Upper lobe of left lung (tissue), 6 donors: ENCODE measurements at regions not wholly inside any gene's neighbourhood (a gene's known extent, or its start where the extent isn't known, plus 50 kb on each side); places are given as distances from the start of the nearest gene placed in this dataset.

ENCODE experiments used
- ATAC-seq, 2 donors: fragments of 200-7000 bp; cut with Tn5 transposase; one replicate each; pipeline ENCODE4 v1.9.1; 2022; ENCODE audit warnings: mild to moderate bottlenecking in 2 of 2, moderate library complexity in 2 of 2; ENCODE audit not compliant: low FRiP score in 2 of 2
- DNase-seq, 2 donors: peaks; one replicate each; pipeline ENCODE4 v3.0.0-alpha.2; 2019 to 2020
- H3K27ac ChIP-seq, 4 donors: fragments of 200-600 bp; sonication (generic); one replicate each; pipeline ENCODE4 v1.5.1; 2016 to 2019
- H3K27me3 ChIP-seq, 4 donors: fragments of 200-600 bp; sonication (generic); one replicate each; pipeline ENCODE4 v1.5.1; 2017 to 2019
- H3K36me3 ChIP-seq, 4 donors: fragments of 200-600 bp; sonication (generic); one replicate each; pipeline ENCODE4 v1.5.1; 2016 to 2019
- H3K4me1 ChIP-seq, 4 donors: fragments of 200-600 bp; sonication (generic); one replicate each; pipeline ENCODE4 v1.5.1; 2018 to 2019
- H3K4me3 ChIP-seq, 4 donors: fragments of 200-600 bp; sonication (generic); one replicate each; pipeline ENCODE4 v1.5.1; 2017 to 2019; ENCODE audit warnings: mild to moderate bottlenecking in 2 of 4, moderate library complexity in 1 of 4
- H3K9me3 ChIP-seq, 4 donors: fragments of 200-600 bp; sonication (generic); one replicate each; pipeline ENCODE4 v1.5.1; 2018 to 2019
- EP300 ChIP-seq, 4 donors: sonication (generic); formaldehyde crosslinking; IDR thresholded peaks; one replicate each; pipeline ENCODE4 v1.5.1; 2017; ENCODE audit warnings: antibody characterized with exemption in 4 of 4, control low read depth in 2 of 4
- POLR2A ChIP-seq, 4 donors: fragments of 450-650 bp; IDR thresholded peaks; one replicate each; pipeline ENCODE4 v1.5.1; 2016 to 2017; ENCODE audit warnings: antibody characterized with exemption in 4 of 4, mild to moderate bottlenecking in 2 of 4
- POLR2AphosphoS5 ChIP-seq, 2 donors: sonication (generic); formaldehyde crosslinking; IDR thresholded peaks; one replicate each; pipeline ENCODE4 v1.5.1; 2017; ENCODE audit warnings: antibody characterized with exemption in 2 of 2
- WGBS, 2 donors: methylation state at CpG; one replicate each; pipeline ENCODE4 v1.1.5; 2017 to 2018; 5-methylcytosine and 5-hydroxymethylcytosine counted together
- TF ChIP-seq, protein P1 (sequence below), 6 experiments: fragments of 450-650 bp in 4 of 6; fragments of 200-600 bp in 2 of 6; sonication (generic) in 2 of 6; IDR thresholded peaks; one replicate each; pipeline ENCODE4 v1.5.1; 2016 to 2019; ENCODE audit warnings: antibody characterized with exemption in 6 of 6
- donor health status: DM: no; HTN: no; CAD: no; lungs with moderate emphysema.
- donor health status: DM: no; HTN: yes; CAD: no; lungs with severe emphysema.

DNA sequence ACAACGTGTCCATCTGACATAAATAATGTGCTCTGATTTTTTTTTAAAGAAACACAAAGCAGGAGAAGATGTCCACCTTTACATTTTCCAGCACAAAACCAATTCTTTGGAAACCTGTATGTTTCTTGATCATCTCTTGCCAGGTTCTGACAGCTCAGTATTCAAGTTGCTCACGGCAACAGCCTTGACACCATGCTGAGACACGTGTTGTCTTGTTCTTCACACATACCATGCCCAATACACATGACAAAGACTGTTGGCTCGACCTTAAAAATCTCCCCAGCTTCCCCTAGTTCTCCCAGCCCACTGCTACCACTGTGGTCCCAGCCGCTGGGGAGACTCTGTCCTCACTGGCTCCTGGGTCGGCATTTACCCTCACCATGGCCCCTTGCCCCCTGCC is 518.9 kb downstream of the PREX1 start:
- no peak for ATAC-seq
- DNase-seq: no peak
- H3K4me3 ChIP-seq: no peak overlapping the region

DNA sequence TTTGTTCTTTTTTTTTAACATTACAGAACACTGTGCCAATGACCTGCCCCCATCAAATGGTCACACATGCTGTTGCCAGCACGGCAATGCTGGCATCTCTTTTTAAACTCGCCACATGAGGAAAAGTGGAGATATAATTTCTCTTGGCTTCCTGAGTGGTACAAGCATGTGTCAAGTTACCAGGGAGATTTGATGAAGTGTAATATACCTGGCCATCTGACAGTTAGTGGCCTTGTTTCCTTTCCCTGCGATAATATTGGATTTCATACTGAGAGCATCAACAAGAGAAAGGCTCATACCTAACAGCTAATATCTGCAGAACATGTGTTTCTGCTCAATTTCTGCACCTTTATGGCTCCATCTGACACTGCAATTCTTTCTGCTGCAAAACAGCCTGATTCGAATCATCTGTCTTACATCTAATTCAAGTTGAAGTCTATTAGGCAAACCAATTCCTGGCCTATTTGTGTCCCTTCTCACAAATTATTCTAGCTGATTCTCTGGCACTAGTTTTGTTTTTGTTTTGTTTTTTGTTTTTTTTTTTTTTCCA is 519.5 kb downstream of the PREX1 start:
- TF ChIP-seq EP300 (IDR thresholded peaks at IDR 0.05) (no peak), POLR2AphosphoS5 (IDR thresholded peaks at IDR 0.05) (no peak), POLR2A (IDR thresholded peaks at IDR 0.05) (no peak)
- TF ChIP-seq, protein P1, sequence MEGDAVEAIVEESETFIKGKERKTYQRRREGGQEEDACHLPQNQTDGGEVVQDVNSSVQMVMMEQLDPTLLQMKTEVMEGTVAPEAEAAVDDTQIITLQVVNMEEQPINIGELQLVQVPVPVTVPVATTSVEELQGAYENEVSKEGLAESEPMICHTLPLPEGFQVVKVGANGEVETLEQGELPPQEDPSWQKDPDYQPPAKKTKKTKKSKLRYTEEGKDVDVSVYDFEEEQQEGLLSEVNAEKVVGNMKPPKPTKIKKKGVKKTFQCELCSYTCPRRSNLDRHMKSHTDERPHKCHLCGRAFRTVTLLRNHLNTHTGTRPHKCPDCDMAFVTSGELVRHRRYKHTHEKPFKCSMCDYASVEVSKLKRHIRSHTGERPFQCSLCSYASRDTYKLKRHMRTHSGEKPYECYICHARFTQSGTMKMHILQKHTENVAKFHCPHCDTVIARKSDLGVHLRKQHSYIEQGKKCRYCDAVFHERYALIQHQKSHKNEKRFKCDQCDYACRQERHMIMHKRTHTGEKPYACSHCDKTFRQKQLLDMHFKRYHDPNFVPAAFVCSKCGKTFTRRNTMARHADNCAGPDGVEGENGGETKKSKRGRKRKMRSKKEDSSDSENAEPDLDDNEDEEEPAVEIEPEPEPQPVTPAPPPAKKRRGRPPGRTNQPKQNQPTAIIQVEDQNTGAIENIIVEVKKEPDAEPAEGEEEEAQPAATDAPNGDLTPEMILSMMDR (IDR thresholded peaks at IDR 0.05): no peak
- H3K4me1 ChIP-seq: peaks cover 0 to 3% (median 0%) of the 10 kb centered on the region in 4 donors
- H3K27ac ChIP-seq: no peak overlapping the region
- no peaks in the 10 kb centered on the region for H3K36me3 ChIP-seq
- H3K4me3 ChIP-seq: no peak overlapping the region
- no peak for DNase-seq
- WGBS, 2 donors: 80 to 82% methylated on average over 4 of the region's 4 CpGs
- H3K27me3 ChIP-seq: no peaks in the 10 kb centered on the region
- no peaks in the 10 kb centered on the region for H3K9me3 ChIP-seq
- ATAC-seq: no peak

More for the DNA sequence above, 518.9 kb downstream of the PREX1 start:
- peaks cover 0 to 3% (median 0%) of the 10 kb centered on the region in 4 donors for H3K4me1 ChIP-seq
- no peaks in the 10 kb centered on the region for H3K9me3 ChIP-seq
- H3K27me3 ChIP-seq: no peaks in the 10 kb centered on the region
- H3K27ac ChIP-seq: no peak overlapping the region
- H3K36me3 ChIP-seq: no peaks in the 10 kb centered on the region
- 61 to 65% methylated on average over 6 of the region's 6 CpGs for WGBS, 2 donors
- TF ChIP-seq POLR2A (IDR thresholded peaks at IDR 0.05) (no peak), POLR2AphosphoS5 (IDR thresholded peaks at IDR 0.05) (no peak), EP300 (IDR thresholded peaks at IDR 0.05) (no peak)
- TF ChIP-seq, protein P1 (IDR thresholded peaks at IDR 0.05): no peak

DNA sequence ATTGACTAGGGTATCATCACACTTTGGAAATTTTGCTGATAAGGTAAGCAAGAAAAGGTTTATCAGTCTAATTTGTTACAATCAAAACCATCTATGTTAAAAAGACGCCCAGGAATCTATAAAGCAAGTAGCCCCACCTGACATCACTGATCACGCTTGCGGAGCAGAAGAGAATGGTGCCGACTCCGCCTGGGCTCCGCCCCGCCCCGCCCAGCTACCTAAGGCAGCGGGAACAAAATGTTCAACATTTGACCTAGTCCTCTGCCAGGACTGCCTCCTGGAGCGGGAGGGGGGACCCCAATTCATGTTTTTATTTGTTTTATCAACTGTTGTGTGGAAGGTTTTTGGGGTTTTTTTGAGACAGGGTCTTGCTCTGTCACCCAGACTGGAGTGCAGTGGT is 520.5 kb downstream of the PREX1 start:
- TF ChIP-seq POLR2AphosphoS5 (IDR thresholded peaks at IDR 0.05) (no peak), EP300 (IDR thresholded peaks at IDR 0.05) (no peak), POLR2A (IDR thresholded peaks at IDR 0.05) (no peak)
- TF ChIP-seq, protein P1 (IDR thresholded peaks at IDR 0.05): no peak
- H3K36me3 ChIP-seq: no peaks in the 10 kb centered on the region
- 88 to 89% methylated on average over 10 of the region's 10 CpGs for WGBS, 2 donors
- H3K4me3 ChIP-seq: no peak overlapping the region
- ATAC-seq (no peak), DNase-seq (peak in 1 of 2 donors; percentile 45)
- H3K9me3 ChIP-seq: no peaks in the 10 kb centered on the region
- H3K4me1 ChIP-seq: peaks cover 0 to 3% (median 0%) of the 10 kb centered on the region in 4 donors
- no peaks in the 10 kb centered on the region for H3K27me3 ChIP-seq
- no peak overlapping the region for H3K27ac ChIP-seq

DNA sequence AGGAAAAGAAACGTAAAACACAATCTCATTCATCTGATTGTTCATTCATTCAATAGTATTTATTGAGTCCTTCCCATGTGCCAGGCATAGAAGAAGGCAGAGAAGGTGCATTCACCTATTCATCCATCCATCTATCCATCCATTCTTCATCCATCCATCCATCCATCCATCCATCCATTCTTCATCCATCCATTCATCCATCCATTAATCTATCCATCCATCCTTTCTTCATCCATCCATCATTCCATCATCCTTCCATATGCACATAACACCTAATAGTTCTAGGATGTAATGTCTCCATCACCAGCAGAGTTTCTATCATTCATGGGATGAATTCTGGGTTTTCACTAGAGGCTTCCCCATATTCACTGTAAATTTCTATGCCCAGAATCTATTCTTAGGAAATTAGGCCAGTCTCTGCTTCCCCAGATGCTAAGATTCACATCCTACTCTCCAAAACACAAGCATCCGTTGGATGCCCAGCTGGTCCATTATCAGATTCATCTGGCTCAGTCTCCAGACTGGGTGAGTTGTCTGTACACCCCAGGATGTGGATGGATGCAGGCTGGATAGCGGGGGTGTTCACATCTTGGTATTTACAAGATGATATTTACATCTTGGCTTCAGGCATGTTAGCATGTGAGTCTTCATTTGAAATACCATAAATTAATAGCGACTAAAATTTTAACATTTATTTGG is 517.7 kb upstream of the SULF2 start:
- no peak for DNase-seq
- Histone ChIP-seq H3K27me3 (no peaks in the 10 kb centered on the region), H3K4me1 (peaks cover 0 to 6% (median 4%) of the 10 kb centered on the region in 4 donors), H3K4me3 (no peak overlapping the region), H3K36me3 (no peaks in the 10 kb centered on the region), H3K27ac (no peak overlapping the region), H3K9me3 (peaks cover 0 to 1% (median 0%) of the 10 kb centered on the region in 4 donors)
- no peak for ATAC-seq
- no peak for TF ChIP-seq EP300 (IDR thresholded peaks at IDR 0.05)
- no peak for TF ChIP-seq POLR2AphosphoS5 (IDR thresholded peaks at IDR 0.05)
- TF ChIP-seq POLR2A (IDR thresholded peaks at IDR 0.05): no peak
- TF ChIP-seq, protein P1 (IDR thresholded peaks at IDR 0.05): no peak
- 87 to 89% methylated on average over 4 of the region's 4 CpGs for WGBS, 2 donors

DNA sequence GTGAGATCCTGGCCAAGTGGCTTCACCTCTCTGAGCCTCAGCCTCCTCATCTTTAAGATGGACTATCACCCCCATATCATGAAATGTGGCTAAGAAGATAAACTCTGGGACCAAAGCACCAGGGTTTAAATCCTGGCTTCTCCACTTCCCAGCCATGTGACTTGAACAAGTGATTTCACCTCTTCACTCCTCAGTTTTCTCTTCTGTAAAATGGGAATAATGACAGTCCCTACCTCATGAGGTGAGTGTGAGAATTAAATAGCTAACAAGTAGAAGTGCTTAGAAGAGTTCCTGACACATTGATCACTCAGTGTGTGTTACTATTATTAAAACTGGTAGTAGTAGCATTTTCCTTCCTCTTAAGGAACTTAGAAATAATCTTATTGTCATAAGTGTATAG is 516.9 kb upstream of the SULF2 start:
- ATAC-seq (no peak), DNase-seq (no peak)
- Histone ChIP-seq H3K4me1 (peaks cover 0 to 6% (median 4%) of the 10 kb centered on the region in 4 donors), H3K36me3 (no peaks in the 10 kb centered on the region), H3K4me3 (no peak overlapping the region), H3K27me3 (no peaks in the 10 kb centered on the region), H3K27ac (no peak overlapping the region), H3K9me3 (peaks cover 0 to 3% (median 0%) of the 10 kb centered on the region in 4 donors)
- TF ChIP-seq POLR2AphosphoS5 (IDR thresholded peaks at IDR 0.05): no peak
- TF ChIP-seq POLR2A (IDR thresholded peaks at IDR 0.05): no peak
- TF ChIP-seq, protein P1 (IDR thresholded peaks at IDR 0.05): no peak
- no peak for TF ChIP-seq EP300 (IDR thresholded peaks at IDR 0.05)
